ENCODE measurements at regions not wholly inside any gene's neighbourhood (a gene's known extent, or its start where the extent isn't known, plus 50 kb on each side); places are given as distances from the start of the nearest gene placed in this dataset.

- no peak for TF ChIP-seq CTCF (IDR thresholded peaks at IDR 0.05)
- no peak for TF ChIP-seq POLR2A (IDR thresholded peaks at IDR 0.05)
- no peak for TF ChIP-seq POLR2AphosphoS5 (IDR thresholded peaks at IDR 0.05)
These were observed 155.4 kb upstream of the BMP2 start for GRCh38 chr20:6611911-6612605.

Data from upper lobe of left lung (tissue), 4 donors.